Stimulated activated CD4-positive, alpha-beta T cell treated with anti-CD3 and anti-CD28 coated beads, Interleukin-12 subunit alpha, Interleukin-12 subunit beta, amount 100 ng/mL, for 48 hours (primary cell): ENCODE measurements at regions not wholly inside any gene's neighbourhood (a gene's known extent, or its start where the extent isn't known, plus 50 kb on each side); places are given as distances from the start of the nearest gene placed in this dataset.
"Not testable (repeated sequence)": the region's sequence is repeated elsewhere in the genome, so short reads cannot be mapped to it uniquely, and the experiment has no call there.

ENCODE experiments used
- DNase-seq, 3 donors: peaks; one replicate each; pipeline ENCODE4 v3.0.0-alpha.2; 2020; ENCODE audit warnings: low read depth in 2 of 3, low spot score in 1 of 3

DNA sequence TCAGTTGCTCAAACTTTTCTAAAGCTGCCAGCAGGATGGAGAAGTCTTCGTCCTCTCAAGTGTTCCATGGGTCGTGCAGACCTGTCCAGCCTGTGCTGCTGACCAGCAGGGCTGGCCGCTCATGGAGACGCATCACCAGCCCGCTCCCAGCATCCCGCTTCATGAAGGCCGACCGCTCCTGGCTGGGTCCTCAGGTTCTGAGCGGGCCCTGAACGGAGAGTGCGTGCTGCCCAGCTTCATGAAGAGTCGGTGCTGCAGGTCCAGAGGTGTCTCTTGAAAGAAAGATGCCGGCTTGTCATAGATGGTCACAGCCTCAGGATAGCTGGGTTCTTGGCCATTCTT is 75.8 kb upstream of the KCNAB1 start:
- no peak for DNase-seq

DNA sequence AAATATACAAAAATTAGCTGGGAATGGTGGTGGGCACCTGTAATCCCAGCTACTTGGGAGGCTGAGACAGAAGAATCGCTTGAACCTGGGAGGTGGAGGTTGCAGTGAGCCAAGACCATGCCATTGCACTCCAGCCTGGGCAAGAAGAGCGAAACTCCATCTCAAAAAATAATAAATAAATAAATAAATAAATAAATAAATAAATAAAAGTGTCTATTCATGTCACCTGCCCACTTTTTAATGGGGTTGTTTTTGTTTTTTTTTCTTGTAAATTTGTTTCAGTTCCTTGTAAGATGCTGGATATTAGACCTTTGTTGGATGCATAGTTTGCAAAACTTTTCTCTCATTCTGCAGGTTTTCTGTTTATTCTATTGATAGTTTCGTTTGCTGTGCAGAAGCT is 71.9 kb upstream of the KCNAB1 start:
- not testable (repeated sequence) for DNase-seq

DNA sequence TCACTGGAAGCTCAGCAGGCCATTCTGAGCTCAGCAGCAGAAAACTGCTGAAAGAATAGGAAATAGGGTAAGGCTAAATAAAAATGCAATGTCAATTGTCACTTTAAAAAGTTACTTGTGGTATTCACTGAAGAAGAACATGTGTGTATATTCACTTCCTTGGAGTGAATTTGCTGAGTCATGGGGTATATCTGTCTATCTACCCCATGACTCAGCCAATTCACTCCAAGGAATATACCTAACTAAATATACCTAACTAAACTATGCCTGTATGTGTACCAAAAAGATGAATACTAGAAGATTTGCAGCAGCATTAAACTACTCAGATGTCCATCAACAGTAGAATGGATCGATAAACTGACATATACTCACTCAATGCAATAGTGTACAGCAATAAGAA is 69.5 kb upstream of the KCNAB1 start:
- DNase-seq = no peak

DNA sequence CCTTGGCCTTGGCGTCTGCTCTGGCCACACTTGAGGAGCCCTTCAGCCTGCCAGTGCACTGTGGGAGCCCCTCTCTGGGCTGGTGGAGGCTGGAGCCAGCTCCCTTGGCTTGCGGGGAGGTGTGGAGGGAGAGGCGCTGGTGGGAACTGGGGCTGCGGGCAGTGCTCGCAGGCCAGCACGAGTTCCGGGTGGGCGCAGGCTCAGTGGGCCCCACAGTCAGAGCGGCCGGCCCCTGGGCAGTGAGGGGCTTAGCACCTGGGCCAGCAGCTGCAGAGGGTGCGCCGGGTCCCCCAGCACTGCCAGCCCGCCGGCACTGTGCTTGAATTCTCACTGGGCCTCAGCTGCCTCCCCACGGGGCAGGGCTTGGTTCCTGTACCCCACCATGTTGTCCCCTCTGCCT is 68.7 kb upstream of the KCNAB1 start:
- no peak for DNase-seq

DNA sequence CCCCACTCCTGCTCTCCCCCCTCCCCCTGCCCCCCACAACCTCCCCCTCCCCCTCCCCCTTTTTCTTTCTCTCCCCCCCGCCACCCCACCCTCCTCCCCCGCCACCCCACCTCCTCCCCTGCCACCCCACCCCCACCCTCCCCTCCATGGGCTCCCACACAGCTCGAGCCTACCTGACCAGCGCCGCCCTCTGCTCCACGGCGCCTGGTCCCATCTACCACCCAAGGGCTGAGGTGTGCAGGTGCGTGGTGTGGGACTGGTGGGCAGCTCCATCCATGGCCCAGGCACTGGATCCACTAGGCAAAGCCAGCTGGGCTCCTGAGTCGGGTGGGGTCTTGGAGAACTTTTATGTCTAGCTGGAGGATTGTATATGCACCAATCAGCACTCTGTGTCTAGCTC is 68.3 kb upstream of the KCNAB1 start:
- no peak for DNase-seq

DNA sequence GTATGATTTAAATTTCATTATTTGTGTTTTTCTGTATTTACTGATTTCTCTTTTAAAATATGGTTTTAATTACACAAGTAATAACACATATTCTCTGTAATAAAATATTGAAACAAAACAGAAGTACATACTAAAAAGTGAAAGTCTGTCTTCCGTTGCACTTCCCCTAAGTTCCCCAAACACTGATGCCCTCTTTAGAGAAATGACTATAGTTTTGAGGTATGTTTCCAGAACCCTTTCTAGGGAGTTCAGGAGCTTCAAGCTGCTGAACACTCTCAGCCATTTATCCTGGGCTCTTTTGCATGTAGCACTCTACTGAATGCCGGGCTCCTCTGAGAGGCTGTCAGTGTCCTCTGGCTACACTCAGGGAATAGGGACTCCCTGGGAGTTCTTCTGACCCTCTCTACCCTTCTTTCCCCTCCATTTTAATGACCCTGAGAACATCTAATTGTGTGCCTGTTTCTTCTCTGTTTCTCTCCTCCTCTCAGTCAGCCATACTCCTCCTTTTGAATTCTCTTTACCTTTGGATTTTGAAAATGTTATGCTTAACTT is 60.4 kb upstream of the KCNAB1 start:
- DNase-seq = no peak

DNA sequence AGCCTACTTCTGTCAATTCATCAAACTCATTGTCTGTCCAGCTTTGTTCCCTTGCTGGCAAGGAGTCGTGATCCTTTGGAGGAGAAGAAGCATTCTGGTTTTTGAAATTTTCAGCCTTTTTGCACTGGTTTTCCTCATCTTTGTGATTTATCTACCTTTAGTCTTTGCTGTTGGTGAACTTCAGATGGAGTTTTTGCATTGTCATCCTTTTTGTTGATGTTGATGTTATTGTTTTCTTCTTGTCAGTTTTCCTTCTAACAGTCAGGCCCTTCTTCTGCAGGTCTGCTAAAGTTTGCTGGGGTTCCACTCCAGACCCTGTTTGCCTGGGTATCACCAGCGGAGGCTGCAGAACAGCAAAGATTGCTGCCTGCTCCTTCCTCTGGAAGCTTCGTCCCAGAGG is 52.2 kb upstream of the KCNAB1 start:
- DNase-seq = not testable (repeated sequence)

DNA sequence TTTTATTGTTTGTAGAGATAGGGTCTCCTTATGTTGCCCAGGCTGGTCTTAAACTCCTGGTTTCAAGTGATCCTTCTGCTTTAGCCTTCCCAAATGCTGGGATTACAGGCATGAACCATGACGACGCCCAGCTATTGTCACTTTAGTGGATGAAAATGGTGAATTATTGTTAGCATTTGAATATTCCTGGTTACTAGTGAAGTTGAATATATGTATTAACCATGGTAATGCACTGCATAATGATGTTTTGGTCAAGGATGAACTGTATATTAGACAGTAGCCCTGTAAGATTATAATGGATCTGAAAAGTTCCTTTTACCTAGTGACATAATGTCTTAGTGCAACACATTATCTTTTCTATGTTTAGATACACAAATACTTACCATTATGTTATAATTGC is 50.4 kb upstream of the KCNAB1 start:
- no peak for DNase-seq
